SU-DHL-6 (cell line): ENCODE measurements at regions not wholly inside any gene's neighbourhood (a gene's known extent, or its start where the extent isn't known, plus 50 kb on each side); places are given as distances from the start of the nearest gene placed in this dataset.

Experiments used
- H2AFZ ChIP-seq: fragments of 200-600 bp; sonication (generic); 2 replicates; pipeline ENCODE4 v1.6.1; 2014; ENCODE audit warnings: low read depth, mild to moderate bottlenecking, moderate library complexity, mixed read lengths, antibody characterized with exemption, low read length; ENCODE audit not compliant: severe bottlenecking
- H3F3A ChIP-seq: fragments of 200-600 bp; shearing (Covaris generic); 2 replicates; pipeline ENCODE4 v1.6.0; 2016; ENCODE audit warnings: antibody characterized with exemption, mild to moderate bottlenecking; ENCODE audit not compliant: insufficient read depth
- H3K27ac ChIP-seq: fragments of 200-600 bp; sonication (generic); 2 replicates; pipeline ENCODE4 v1.5.1; 2016; ENCODE audit warnings: low read depth, mild to moderate bottlenecking, low read length, moderate library complexity, mixed read lengths
- H3K27me3 ChIP-seq: fragments of 200-600 bp; sonication (generic), shearing (Covaris generic); 2 replicates; pipeline ENCODE4 v1.6.0; 2014; ENCODE audit warnings: mild to moderate bottlenecking, low read length
- H3K36me3 ChIP-seq: fragments of 200-600 bp; sonication (generic); 2 replicates; pipeline ENCODE4 v1.6.1; 2014; ENCODE audit warnings: mild to moderate bottlenecking, low read length, mixed read lengths
- H3K4me2 ChIP-seq: fragments of 300-600, 200-600 bp; shearing (Covaris generic), sonication (generic); 2 replicates; pipeline ENCODE4 v1.6.0; 2014; ENCODE audit warnings: low read length, low read depth, mild to moderate bottlenecking; ENCODE audit not compliant: poor library complexity, severe bottlenecking
- H3K4me3 ChIP-seq: fragments of 200-600 bp; sonication (generic); 2 replicates; pipeline ENCODE4 v1.5.1; 2014; ENCODE audit warnings: antibody characterized with exemption, low read length, mild to moderate bottlenecking, mixed read lengths; ENCODE audit not compliant: insufficient read depth, poor library complexity, severe bottlenecking
- H3K79me2 ChIP-seq: fragments of 200-600 bp; sonication (generic); 2 replicates; pipeline ENCODE4 v1.6.1; 2014; ENCODE audit warnings: mild to moderate bottlenecking, low read length, moderate library complexity; ENCODE audit not compliant: insufficient read depth
- H3K9ac ChIP-seq: fragments of 200-600 bp; sonication (generic); 2 replicates; pipeline ENCODE4 v1.7.0; 2014; ENCODE audit warnings: mild to moderate bottlenecking, low read length
- H3K9me2 ChIP-seq: fragments of 200-600 bp; sonication (generic); replicated peaks from 2 replicates; pipeline ENCODE4 v1.6.1; 2014; ENCODE audit warnings: low read length; ENCODE audit not compliant: insufficient read depth
- H3K9me3 ChIP-seq: fragments of 200-600 bp; sonication (generic); 2 replicates; pipeline ENCODE4 v1.6.1; 2014; ENCODE audit warnings: low read length, mixed read lengths; ENCODE audit not compliant: insufficient read depth
- H4K20me1 ChIP-seq: fragments of 200-600 bp; sonication (generic); 2 replicates; pipeline ENCODE4 v1.6.1; 2014; ENCODE audit warnings: low read depth, mild to moderate bottlenecking, antibody characterized with exemption, low read length, moderate library complexity, mixed read lengths
- CTCF ChIP-seq: fragments of 200-600 bp; sonication (generic); IDR thresholded peaks from one replicate; pipeline ENCODE4 v1.5.1; 2017; ENCODE audit warnings: antibody characterized with exemption, mild to moderate bottlenecking, low read length, moderate library complexity; ENCODE audit not compliant: insufficient read depth, poor library complexity, severe bottlenecking
- EZH2phosphoT487 ChIP-seq: fragments of 200-600 bp; sonication (generic), shearing (Covaris generic); conservative IDR thresholded peaks from 2 replicates; pipeline ENCODE4 v1.6.1; 2018; ENCODE audit warnings: mild to moderate bottlenecking, antibody characterized with exemption, low read length, moderate library complexity, mixed read lengths

- Histone ChIP-seq H3K79me2 (no peaks in the 10 kb centered on the region), H3K4me3 (no peak overlapping the region), H3K9me2 (no peaks in the 10 kb centered on the region), H3K9ac (no peak overlapping the region), H3K4me2 (no peak overlapping the region), H3F3A (no peaks in the 10 kb centered on the region), H3K36me3 (no peaks in the 10 kb centered on the region), H2AFZ (no peak overlapping the region), H3K27ac (no peak overlapping the region), H4K20me1 (no peaks in the 10 kb centered on the region), H3K9me3 (no peaks in the 10 kb centered on the region), H3K27me3 (peaks cover 4% of the 10 kb centered on the region; the same call in 1 of the 2 replicates)
- TF ChIP-seq CTCF (no peak), EZH2phosphoT487 (no peak)
Measured at GRCh38 chr10:43885252-43885651, 236.6 kb upstream of the ZNF32 start.

GRCh38 chr10:43884501-43885105 lies 235.9 kb upstream of the ZNF32 start:
- H3K79me2 ChIP-seq: no peaks in the 10 kb centered on the region
- H3K4me2 ChIP-seq: no peak overlapping the region
- no peaks in the 10 kb centered on the region for H3K9me2 ChIP-seq
- H3K9ac ChIP-seq: no peak overlapping the region
- H3K4me3 ChIP-seq: no peak overlapping the region
- H3K9me3 ChIP-seq: no peaks in the 10 kb centered on the region
- no peak overlapping the region for H3K27ac ChIP-seq
- no peaks in the 10 kb centered on the region for H3F3A ChIP-seq
- no peaks in the 10 kb centered on the region for H4K20me1 ChIP-seq
- H3K36me3 ChIP-seq: no peaks in the 10 kb centered on the region
- TF ChIP-seq CTCF: no peak
- no peak for TF ChIP-seq EZH2phosphoT487
- H3K27me3 ChIP-seq: peaks cover 4% of the 10 kb centered on the region; the same call in 1 of the 2 replicates
- no peak overlapping the region for H2AFZ ChIP-seq

- Histone ChIP-seq H3F3A (no peaks in the 10 kb centered on the region), H3K9ac (no peak overlapping the region), H2AFZ (no peak overlapping the region), H3K4me3 (no peak overlapping the region), H3K9me2 (no peaks in the 10 kb centered on the region), H3K27ac (no peak overlapping the region), H4K20me1 (no peaks in the 10 kb centered on the region), H3K27me3 (peaks cover 4% of the 10 kb centered on the region; the same call in 1 of the 2 replicates), H3K4me2 (no peak overlapping the region), H3K9me3 (no peaks in the 10 kb centered on the region), H3K36me3 (no peaks in the 10 kb centered on the region), H3K79me2 (no peaks in the 10 kb centered on the region)
- TF ChIP-seq CTCF: no peak
- no peak for TF ChIP-seq EZH2phosphoT487
Measured at GRCh38 chr10:43882711-43883110, 234.0 kb upstream of the ZNF32 start.
